GM23248 (cell line): ENCODE measurements at regions not wholly inside any gene's neighbourhood (a gene's known extent, or its start where the extent isn't known, plus 50 kb on each side); places are given as distances from the start of the nearest gene placed in this dataset.

ENCODE experiments used
- DNase-seq: peaks from one replicate; pipeline ENCODE4 v3.0.0-alpha.2; 2015
- H2AFZ ChIP-seq: fragments of 200-600 bp; sonication (generic); 2 replicates; pipeline ENCODE4 v1.6.1; 2016; ENCODE audit warnings: antibody characterized with exemption
- H3F3A ChIP-seq: fragments of 200-600 bp; sonication (generic); 2 replicates; pipeline ENCODE4 v1.6.1; 2016; ENCODE audit warnings: mild to moderate bottlenecking, antibody characterized with exemption, mixed run types; ENCODE audit not compliant: insufficient read depth
- H3K27ac ChIP-seq: fragments of 200-600 bp; sonication (generic); 2 replicates; pipeline ENCODE4 v1.5.1; 2016; ENCODE audit warnings: mild to moderate bottlenecking
- H3K27me3 ChIP-seq: fragments of 200-600 bp; sonication (generic); replicated peaks from 2 replicates; pipeline ENCODE4 v1.6.1; 2016; ENCODE audit warnings: mild to moderate bottlenecking; ENCODE audit not compliant: insufficient read depth
- H3K36me3 ChIP-seq: fragments of 200-600 bp; sonication (generic); 2 replicates; pipeline ENCODE4 v1.6.1; 2016; ENCODE audit warnings: low read depth, mild to moderate bottlenecking
- H3K4me1 ChIP-seq: fragments of 200-600 bp; sonication (generic); 2 replicates; pipeline ENCODE4 v1.6.1; 2016; ENCODE audit warnings: mild to moderate bottlenecking; ENCODE audit not compliant: insufficient read depth
- H3K4me2 ChIP-seq: fragments of 200-600 bp; sonication (generic); one replicate; pipeline ENCODE4 v1.6.1; 2016; ENCODE audit warnings: mild to moderate bottlenecking; ENCODE audit not compliant: unreplicated experiment
- H3K4me3 ChIP-seq: fragments of 200-600 bp; sonication (generic); 2 replicates; pipeline ENCODE4 v1.5.1; 2016; ENCODE audit warnings: mild to moderate bottlenecking
- H3K79me2 ChIP-seq: fragments of 200-600 bp; sonication (generic); 2 replicates; pipeline ENCODE4 v1.6.1; 2016; ENCODE audit warnings: mild to moderate bottlenecking; ENCODE audit not compliant: insufficient read depth
- H3K9ac ChIP-seq: fragments of 200-600 bp; sonication (generic); 2 replicates; pipeline ENCODE4 v1.6.1; 2016; ENCODE audit warnings: mild to moderate bottlenecking
- H3K9me2 ChIP-seq: fragments of 200-600 bp; sonication (generic); 2 replicates; pipeline ENCODE4 v1.6.1; 2016; ENCODE audit warnings: mixed run types, mild to moderate bottlenecking, moderate library complexity; ENCODE audit not compliant: insufficient read depth
- H3K9me3 ChIP-seq: fragments of 200-600 bp; sonication (generic); one replicate; pipeline ENCODE4 v1.6.1; 2017; ENCODE audit warnings: low read depth
- H4K20me1 ChIP-seq: fragments of 200-600 bp; sonication (generic); 2 replicates; pipeline ENCODE4 v1.6.0; 2016; ENCODE audit not compliant: insufficient read depth
- EZH2 ChIP-seq: fragments of 200-600 bp; sonication (generic); IDR thresholded peaks from 2 replicates; pipeline ENCODE4 v1.6.1; 2018; ENCODE audit warnings: antibody characterized with exemption, mild to moderate bottlenecking; ENCODE audit not compliant: insufficient read depth, poor library complexity, severe bottlenecking
- EZH2phosphoT487 ChIP-seq: fragments of 200-600 bp; sonication (generic); IDR thresholded peaks from 2 replicates; pipeline ENCODE4 v1.6.1; 2018; ENCODE audit warnings: antibody characterized with exemption, moderate library complexity, mild to moderate bottlenecking, low read depth; ENCODE audit not compliant: insufficient read depth
- WGBS, 2 experiments: methylation state at CpG; one replicate each; pipeline ENCODE4 v1.1.6; 2015 to 2017; ENCODE audit warnings: low lambda C conversion rate in 2 of 2, low coverage in 1 of 2; ENCODE audit errors: missing lambda C conversion rate in 2 of 2; 5-methylcytosine and 5-hydroxymethylcytosine counted together
- in situ Hi-C: fragments of 300-500 bp; cut with MboI; formaldehyde crosslinking; loops from 2 replicates; pipeline ENCODE4 v1.15.0; 2020

DNA sequence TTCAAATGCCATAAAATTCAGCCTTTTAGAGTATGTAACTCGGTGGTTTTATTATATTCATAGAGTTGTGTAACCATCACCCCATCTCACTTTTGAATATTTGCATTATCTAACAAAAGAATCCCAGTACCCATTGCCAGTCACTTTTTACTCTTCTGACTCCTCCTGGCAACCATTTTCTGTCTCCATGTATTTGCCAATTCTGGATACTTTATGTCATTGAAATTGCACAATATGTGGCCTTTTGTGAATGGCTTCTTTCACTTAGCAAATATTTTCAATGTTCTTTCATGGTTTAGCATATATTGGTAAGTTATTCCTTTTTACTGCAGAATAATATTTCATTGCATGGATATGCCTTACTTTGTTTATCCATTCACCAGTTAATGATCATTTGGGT is 79.9 kb downstream of the SLIT2 start:
- Histone ChIP-seq H3K79me2 (peaks cover 98% of the 10 kb centered on the region), H2AFZ (no peak overlapping the region), H3K4me2 (no peak overlapping the region), H3K9me3 (no peaks in the 10 kb centered on the region), H3K9me2 (no peaks in the 10 kb centered on the region), H3K36me3 (no peaks in the 10 kb centered on the region), H3K4me1 (peaks cover 31% of the 10 kb centered on the region), H3F3A (peaks cover 11% of the 10 kb centered on the region; the same call in 1 of the 2 replicates), H4K20me1 (no peaks in the 10 kb centered on the region; the same call in 1 of the 2 replicates), H3K9ac (no peak overlapping the region), H3K4me3 (no peak overlapping the region), H3K27me3 (no peaks in the 10 kb centered on the region), H3K27ac (no peak overlapping the region)
- TF ChIP-seq EZH2 (no peak), EZH2phosphoT487 (no peak)
- 94 to 100% methylated on average over 1 of the region's 1 CpG for WGBS, 2 experiments
- peak; percentile 43 for DNase-seq
- in situ Hi-C loops = no loop called here

- no peaks in the 10 kb centered on the region for H3K9me3 ChIP-seq
- H3K4me1 ChIP-seq = peaks cover 23% of the 10 kb centered on the region; the same call in 1 of the 2 replicates
- H3K79me2 ChIP-seq = peaks cover 98% of the 10 kb centered on the region
- no peaks in the 10 kb centered on the region for H3K27me3 ChIP-seq
- WGBS, 2 experiments = 61 to 66% methylated on average over 3 of the region's 3 CpGs
- no peaks in the 10 kb centered on the region; the same call in 1 of the 2 replicates for H4K20me1 ChIP-seq
- no peak overlapping the region for H3K4me3 ChIP-seq
- no peak overlapping the region for H3K9ac ChIP-seq
- in situ Hi-C loops = no loop called here
- TF ChIP-seq EZH2 = no peak
- TF ChIP-seq EZH2phosphoT487 = no peak
- H3K4me2 ChIP-seq = no peak overlapping the region
- H3K9me2 ChIP-seq = no peaks in the 10 kb centered on the region
- peaks cover 11% of the 10 kb centered on the region; the same call in 1 of the 2 replicates for H3F3A ChIP-seq
- H3K27ac ChIP-seq = no peak overlapping the region
- H2AFZ ChIP-seq = 0 out of 2 replicates have a peak overlapping the region, but pooled peaks have one; percentile 28
- no peak for DNase-seq
- no peaks in the 10 kb centered on the region for H3K36me3 ChIP-seq
These were observed 81.5 kb downstream of the SLIT2 start for GRCh38 chr4:20333141-20333715.

GRCh38 chr4:20337261-20337664 is 85.6 kb downstream of the SLIT2 start:
- no peak overlapping the region for H3K4me2 ChIP-seq
- 84 to 100% methylated on average over 1 of the region's 1 CpG for WGBS, 2 experiments
- in situ Hi-C loops = no loop called here
- H3K9ac ChIP-seq = no peak overlapping the region
- no peaks in the 10 kb centered on the region; the same call in 1 of the 2 replicates for H4K20me1 ChIP-seq
- no peaks in the 10 kb centered on the region for H3K27me3 ChIP-seq
- no peaks in the 10 kb centered on the region for H3K36me3 ChIP-seq
- H3K4me1 ChIP-seq = peaks cover 23% of the 10 kb centered on the region; the same call in 1 of the 2 replicates
- peaks cover 98% of the 10 kb centered on the region for H3K79me2 ChIP-seq
- no peaks in the 10 kb centered on the region for H3K9me2 ChIP-seq
- no peak overlapping the region for H3K4me3 ChIP-seq
- no peak for TF ChIP-seq EZH2
- peaks cover 17% of the 10 kb centered on the region; the same call in 1 of the 2 replicates for H3F3A ChIP-seq
- no peak for DNase-seq
- H3K27ac ChIP-seq = no peak overlapping the region
- H3K9me3 ChIP-seq = no peaks in the 10 kb centered on the region
- H2AFZ ChIP-seq = no peak overlapping the region

DNA sequence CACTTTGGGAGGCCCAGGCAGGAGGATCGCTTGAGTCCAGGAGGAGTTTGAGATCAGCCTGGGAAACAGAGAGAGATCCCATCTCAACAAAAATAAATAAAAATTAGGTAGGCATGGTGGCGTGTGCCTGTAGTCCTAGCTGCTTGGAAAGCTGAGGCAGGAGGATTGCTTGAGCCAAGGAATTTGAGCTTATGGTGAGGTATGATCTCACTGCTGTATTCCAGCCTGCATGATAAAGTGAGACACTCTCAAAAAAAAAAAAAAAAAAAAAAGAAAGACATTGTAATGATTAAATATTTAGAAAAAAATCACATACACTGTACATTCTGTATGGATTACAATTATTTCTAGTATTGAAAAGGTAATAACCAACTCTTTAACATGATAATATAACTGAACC is 87.1 kb downstream of the SLIT2 start:
- DNase-seq = no peak
- 96 to 98% methylated on average over 2 of the region's 2 CpGs for WGBS, 2 experiments
- in situ Hi-C loops = no loop called here
- Histone ChIP-seq H3F3A (peaks cover 8% of the 10 kb centered on the region; the same call in 1 of the 2 replicates), H3K9me2 (no peaks in the 10 kb centered on the region), H3K4me1 (peaks cover 15% of the 10 kb centered on the region; the same call in 1 of the 2 replicates), H3K27ac (no peak overlapping the region), H4K20me1 (no peaks in the 10 kb centered on the region; the same call in none of the 2 replicates), H2AFZ (no peak overlapping the region), H3K9me3 (no peaks in the 10 kb centered on the region), H3K9ac (no peak overlapping the region), H3K4me2 (no peak overlapping the region), H3K79me2 (peaks cover 96% of the 10 kb centered on the region), H3K4me3 (no peak overlapping the region), H3K27me3 (no peaks in the 10 kb centered on the region), H3K36me3 (no peaks in the 10 kb centered on the region)
- TF ChIP-seq EZH2phosphoT487 (no peak), EZH2 (no peak)
